ENCODE measurements at regions not wholly inside any gene's neighbourhood (a gene's known extent, or its start where the extent isn't known, plus 50 kb on each side); places are given as distances from the start of the nearest gene placed in this dataset.

DNA sequence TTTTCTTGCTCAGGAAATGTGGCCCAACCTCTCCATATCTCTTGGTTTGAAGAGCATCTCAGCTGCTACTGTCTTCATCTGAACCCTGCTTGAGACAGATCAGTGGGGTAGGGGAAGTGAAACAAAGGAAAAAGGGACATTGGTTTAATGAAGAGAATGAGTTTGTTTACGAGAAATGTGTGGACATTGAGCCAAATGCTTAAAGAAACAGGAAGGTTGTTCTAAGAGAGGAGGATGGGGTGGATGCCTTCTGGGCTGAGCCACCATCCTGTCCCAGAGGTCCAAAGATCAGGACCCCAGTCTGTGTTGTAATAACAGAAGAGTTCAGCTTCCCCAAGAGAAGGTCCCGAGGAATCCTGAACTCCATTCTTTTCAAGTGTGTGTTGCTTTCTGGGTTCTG is 369.7 kb downstream of the INSC start:
- no peak overlapping the region for H3K9ac ChIP-seq (ENCODE audit: low read length)
- intact Hi-C loops (cut with micrococcal nuclease), result no loop called here
- BruUV-seq (replicated peaks), result no TSS peak
- TF ChIP-seq, protein P1, sequence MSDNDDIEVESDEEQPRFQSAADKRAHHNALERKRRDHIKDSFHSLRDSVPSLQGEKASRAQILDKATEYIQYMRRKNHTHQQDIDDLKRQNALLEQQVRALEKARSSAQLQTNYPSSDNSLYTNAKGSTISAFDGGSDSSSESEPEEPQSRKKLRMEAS (IDR thresholded peaks at IDR 0.05), result no peak
- TF ChIP-seq ZFX (IDR thresholded peaks at IDR 0.05) (no peak), EZH2 (IDR thresholded peaks at IDR 0.05) (no peak), FOSL1 (IDR thresholded peaks at IDR 0.05; ENCODE audit: low read depth) (no peak)
- TF ChIP-seq, protein P2, sequence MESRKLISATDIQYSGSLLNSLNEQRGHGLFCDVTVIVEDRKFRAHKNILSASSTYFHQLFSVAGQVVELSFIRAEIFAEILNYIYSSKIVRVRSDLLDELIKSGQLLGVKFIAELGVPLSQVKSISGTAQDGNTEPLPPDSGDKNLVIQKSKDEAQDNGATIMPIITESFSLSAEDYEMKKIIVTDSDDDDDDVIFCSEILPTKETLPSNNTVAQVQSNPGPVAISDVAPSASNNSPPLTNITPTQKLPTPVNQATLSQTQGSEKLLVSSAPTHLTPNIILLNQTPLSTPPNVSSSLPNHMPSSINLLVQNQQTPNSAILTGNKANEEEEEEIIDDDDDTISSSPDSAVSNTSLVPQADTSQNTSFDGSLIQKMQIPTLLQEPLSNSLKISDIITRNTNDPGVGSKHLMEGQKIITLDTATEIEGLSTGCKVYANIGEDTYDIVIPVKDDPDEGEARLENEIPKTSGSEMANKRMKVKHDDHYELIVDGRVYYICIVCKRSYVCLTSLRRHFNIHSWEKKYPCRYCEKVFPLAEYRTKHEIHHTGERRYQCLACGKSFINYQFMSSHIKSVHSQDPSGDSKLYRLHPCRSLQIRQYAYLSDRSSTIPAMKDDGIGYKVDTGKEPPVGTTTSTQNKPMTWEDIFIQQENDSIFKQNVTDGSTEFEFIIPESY (IDR thresholded peaks at IDR 0.05; ENCODE audit: extremely low read depth, insufficient replicate concordance, low read length), result no peak
- no peak overlapping the region for H3K4me2 ChIP-seq (ENCODE audit: low read length)
- H3K27me3 ChIP-seq (ENCODE audit: insufficient read depth, low read length), result peaks cover 3% of the 10 kb centered on the region; the same call in 1 of the 2 replicates
- POLR2A ChIA-PET, result no interaction called here
- ATAC-seq, result no peak
- H3K9me2 ChIP-seq (ENCODE audit: insufficient read depth), result no peaks in the 10 kb centered on the region
- RAD21 ChIA-PET (ENCODE audit: low non-redundant PET in 1 of 2, low total read pairs in 2 of 2, uncharacterized antibody in 2 of 2, unreplicated experiment in 2 of 2), result no interaction called here
- no peak for DNase-seq (ENCODE audit: low read depth, low spot score)
- H3K9me3 ChIP-seq (ENCODE audit: control insufficient read depth in 1 of 2, insufficient read depth in 1 of 2, low read depth in 1 of 2, low read length in 2 of 2), result no peaks in the 10 kb centered on the region
- no peak overlapping the region for H3K4me3 ChIP-seq (replicated peaks in 1 of 2; ENCODE audit: low read depth in 1 of 2, low read length in 2 of 2)
- H3K36me3 ChIP-seq (ENCODE audit: control insufficient read depth in 1 of 2, insufficient read depth in 2 of 2, low read length in 2 of 2), result no peaks in the 10 kb centered on the region
- H4K20me1 ChIP-seq (ENCODE audit: insufficient read depth), result no peaks in the 10 kb centered on the region
- CTCF ChIA-PET, result no interaction called here
- no peak overlapping the region for H3K27ac ChIP-seq (ENCODE audit: low read depth, low read length)
- no peaks in the 10 kb centered on the region for H3K4me1 ChIP-seq (ENCODE audit: control insufficient read depth in 1 of 2, insufficient read depth in 2 of 2, low read length in 2 of 2)
- H3K79me2 ChIP-seq (ENCODE audit: insufficient read depth, low read length), result no peaks in the 10 kb centered on the region
- H2AFZ ChIP-seq (ENCODE audit: low read depth, low read length, poor library complexity, severe bottlenecking), result no peak overlapping the region

DNA sequence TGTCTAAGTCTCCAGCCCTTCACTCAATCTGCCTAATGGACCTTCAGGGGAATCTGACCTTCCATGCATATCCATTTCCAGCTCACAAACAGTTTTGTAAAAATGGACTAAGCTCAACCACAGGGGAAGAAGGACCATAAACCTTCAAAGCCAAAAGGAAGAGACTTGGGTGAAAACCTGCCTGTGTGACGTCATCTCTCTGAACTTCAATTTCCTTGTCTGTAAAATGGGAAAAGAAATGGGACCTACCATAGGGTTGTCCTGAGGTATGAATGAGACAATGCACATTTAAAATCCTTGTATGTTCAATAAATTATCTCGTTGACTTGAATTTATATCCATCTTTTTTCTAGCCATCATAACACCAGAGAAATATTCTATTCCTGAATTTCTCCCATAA is 370.7 kb downstream of the INSC start:
- BruUV-seq (replicated peaks), result no TSS peak
- Histone ChIP-seq H3K36me3 (ENCODE audit: control insufficient read depth in 1 of 2, insufficient read depth in 2 of 2, low read length in 2 of 2) (no peaks in the 10 kb centered on the region), H4K20me1 (ENCODE audit: insufficient read depth) (no peaks in the 10 kb centered on the region), H3K4me2 (ENCODE audit: low read length) (no peak overlapping the region), H3K9me2 (ENCODE audit: insufficient read depth) (no peaks in the 10 kb centered on the region), H3K79me2 (ENCODE audit: insufficient read depth, low read length) (no peaks in the 10 kb centered on the region), H3K4me3 (replicated peaks in 1 of 2; ENCODE audit: low read depth in 1 of 2, low read length in 2 of 2) (no peak overlapping the region), H3K27me3 (ENCODE audit: insufficient read depth, low read length) (peaks cover 3% of the 10 kb centered on the region; the same call in 1 of the 2 replicates), H2AFZ (ENCODE audit: low read depth, low read length, poor library complexity, severe bottlenecking) (no peak overlapping the region), H3K9me3 (ENCODE audit: control insufficient read depth in 1 of 2, insufficient read depth in 1 of 2, low read depth in 1 of 2, low read length in 2 of 2) (no peaks in the 10 kb centered on the region), H3K9ac (ENCODE audit: low read length) (no peak overlapping the region), H3K27ac (ENCODE audit: low read depth, low read length) (no peak overlapping the region), H3K4me1 (ENCODE audit: control insufficient read depth in 1 of 2, insufficient read depth in 2 of 2, low read length in 2 of 2) (no peaks in the 10 kb centered on the region)
- ChIA-PET CTCF (no interaction called here), RAD21 (ENCODE audit: low non-redundant PET in 1 of 2, low total read pairs in 2 of 2, uncharacterized antibody in 2 of 2, unreplicated experiment in 2 of 2) (no interaction called here), POLR2A (no interaction called here)
- DNase-seq (ENCODE audit: low read depth, low spot score), result no peak
- intact Hi-C loops (cut with micrococcal nuclease), result no loop called here
- TF ChIP-seq SP1 (IDR thresholded peaks at IDR 0.05; ENCODE audit: low read depth), result no peak
- TF ChIP-seq, protein P3, sequence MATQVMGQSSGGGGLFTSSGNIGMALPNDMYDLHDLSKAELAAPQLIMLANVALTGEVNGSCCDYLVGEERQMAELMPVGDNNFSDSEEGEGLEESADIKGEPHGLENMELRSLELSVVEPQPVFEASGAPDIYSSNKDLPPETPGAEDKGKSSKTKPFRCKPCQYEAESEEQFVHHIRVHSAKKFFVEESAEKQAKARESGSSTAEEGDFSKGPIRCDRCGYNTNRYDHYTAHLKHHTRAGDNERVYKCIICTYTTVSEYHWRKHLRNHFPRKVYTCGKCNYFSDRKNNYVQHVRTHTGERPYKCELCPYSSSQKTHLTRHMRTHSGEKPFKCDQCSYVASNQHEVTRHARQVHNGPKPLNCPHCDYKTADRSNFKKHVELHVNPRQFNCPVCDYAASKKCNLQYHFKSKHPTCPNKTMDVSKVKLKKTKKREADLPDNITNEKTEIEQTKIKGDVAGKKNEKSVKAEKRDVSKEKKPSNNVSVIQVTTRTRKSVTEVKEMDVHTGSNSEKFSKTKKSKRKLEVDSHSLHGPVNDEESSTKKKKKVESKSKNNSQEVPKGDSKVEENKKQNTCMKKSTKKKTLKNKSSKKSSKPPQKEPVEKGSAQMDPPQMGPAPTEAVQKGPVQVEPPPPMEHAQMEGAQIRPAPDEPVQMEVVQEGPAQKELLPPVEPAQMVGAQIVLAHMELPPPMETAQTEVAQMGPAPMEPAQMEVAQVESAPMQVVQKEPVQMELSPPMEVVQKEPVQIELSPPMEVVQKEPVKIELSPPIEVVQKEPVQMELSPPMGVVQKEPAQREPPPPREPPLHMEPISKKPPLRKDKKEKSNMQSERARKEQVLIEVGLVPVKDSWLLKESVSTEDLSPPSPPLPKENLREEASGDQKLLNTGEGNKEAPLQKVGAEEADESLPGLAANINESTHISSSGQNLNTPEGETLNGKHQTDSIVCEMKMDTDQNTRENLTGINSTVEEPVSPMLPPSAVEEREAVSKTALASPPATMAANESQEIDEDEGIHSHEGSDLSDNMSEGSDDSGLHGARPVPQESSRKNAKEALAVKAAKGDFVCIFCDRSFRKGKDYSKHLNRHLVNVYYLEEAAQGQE (IDR thresholded peaks at IDR 0.05; ENCODE audit: low read depth), result no peak
- no peak for TF ChIP-seq FOSL1 (IDR thresholded peaks at IDR 0.05; ENCODE audit: low read depth)
- no peak for ATAC-seq

Measured in HCT116 (cell line).